GM12865 (cell line): ENCODE measurements at regions not wholly inside any gene's neighbourhood (a gene's known extent, or its start where the extent isn't known, plus 50 kb on each side); places are given as distances from the start of the nearest gene placed in this dataset.
"Not testable (repeated sequence)": the region's sequence is repeated elsewhere in the genome, so short reads cannot be mapped to it uniquely, and the experiment has no call there.

ENCODE experiments used
- DNase-seq: peaks from one replicate; pipeline ENCODE4 v3.0.0; 2010; ENCODE audit warnings: low read depth
- H3K4me3 ChIP-seq: 2 replicates; pipeline ENCODE4 v1.5.1; 2011; ENCODE audit warnings: mild to moderate bottlenecking, low read depth, low read length, control low read depth
- TF ChIP-seq, protein P1 (sequence below): IDR thresholded peaks from 2 replicates; pipeline ENCODE4 v1.5.1; 2011; ENCODE audit warnings: low read length, control low read depth, low read depth, inconsistent platforms; ENCODE audit not compliant: insufficient read depth; ENCODE audit errors: missing control alignments

DNA sequence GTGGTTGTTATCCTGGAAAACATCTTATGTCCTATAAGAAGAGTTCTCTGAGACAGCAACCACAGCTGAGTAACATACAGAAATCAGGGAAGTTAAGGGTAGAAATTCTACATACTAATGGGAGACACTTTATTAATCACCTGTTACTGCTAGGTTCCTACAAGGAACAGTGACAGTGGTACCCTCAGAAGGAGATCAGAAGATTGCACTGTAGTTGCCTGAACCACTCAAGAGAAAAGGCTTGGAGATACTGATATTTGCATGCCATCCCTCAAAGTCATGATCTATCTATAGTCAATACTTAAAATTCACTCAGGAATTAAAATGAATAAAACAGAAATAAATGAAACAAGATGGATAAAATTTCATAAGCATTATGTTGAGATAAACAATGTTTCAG lies 136.0 kb downstream of the LMLN start:
- no peak for DNase-seq
- TF ChIP-seq, protein P1, sequence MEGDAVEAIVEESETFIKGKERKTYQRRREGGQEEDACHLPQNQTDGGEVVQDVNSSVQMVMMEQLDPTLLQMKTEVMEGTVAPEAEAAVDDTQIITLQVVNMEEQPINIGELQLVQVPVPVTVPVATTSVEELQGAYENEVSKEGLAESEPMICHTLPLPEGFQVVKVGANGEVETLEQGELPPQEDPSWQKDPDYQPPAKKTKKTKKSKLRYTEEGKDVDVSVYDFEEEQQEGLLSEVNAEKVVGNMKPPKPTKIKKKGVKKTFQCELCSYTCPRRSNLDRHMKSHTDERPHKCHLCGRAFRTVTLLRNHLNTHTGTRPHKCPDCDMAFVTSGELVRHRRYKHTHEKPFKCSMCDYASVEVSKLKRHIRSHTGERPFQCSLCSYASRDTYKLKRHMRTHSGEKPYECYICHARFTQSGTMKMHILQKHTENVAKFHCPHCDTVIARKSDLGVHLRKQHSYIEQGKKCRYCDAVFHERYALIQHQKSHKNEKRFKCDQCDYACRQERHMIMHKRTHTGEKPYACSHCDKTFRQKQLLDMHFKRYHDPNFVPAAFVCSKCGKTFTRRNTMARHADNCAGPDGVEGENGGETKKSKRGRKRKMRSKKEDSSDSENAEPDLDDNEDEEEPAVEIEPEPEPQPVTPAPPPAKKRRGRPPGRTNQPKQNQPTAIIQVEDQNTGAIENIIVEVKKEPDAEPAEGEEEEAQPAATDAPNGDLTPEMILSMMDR, result no peak
- no peak overlapping the region for H3K4me3 ChIP-seq

DNA sequence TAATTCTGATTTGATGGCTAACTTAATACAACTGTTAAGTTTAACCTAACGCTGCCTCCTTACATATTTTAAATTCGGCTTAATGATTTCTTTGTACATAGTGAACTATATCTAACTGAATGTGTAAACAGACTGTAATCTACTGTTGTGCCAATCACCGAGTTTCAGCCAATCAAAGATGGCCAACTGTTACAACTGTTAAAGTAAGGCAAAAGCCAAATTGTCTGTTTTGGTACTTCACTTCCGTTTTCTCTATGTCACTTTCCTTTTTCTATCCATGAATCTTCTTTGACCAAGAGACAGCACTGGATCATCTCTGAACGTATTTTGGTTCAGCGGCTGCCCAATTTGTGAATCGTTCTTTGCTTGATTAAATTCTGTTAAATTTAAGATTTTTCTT lies 137.0 kb downstream of the LMLN start:
- no peak overlapping the region for H3K4me3 ChIP-seq
- DNase-seq, result no peak
- TF ChIP-seq, protein P1, result no peak

DNA sequence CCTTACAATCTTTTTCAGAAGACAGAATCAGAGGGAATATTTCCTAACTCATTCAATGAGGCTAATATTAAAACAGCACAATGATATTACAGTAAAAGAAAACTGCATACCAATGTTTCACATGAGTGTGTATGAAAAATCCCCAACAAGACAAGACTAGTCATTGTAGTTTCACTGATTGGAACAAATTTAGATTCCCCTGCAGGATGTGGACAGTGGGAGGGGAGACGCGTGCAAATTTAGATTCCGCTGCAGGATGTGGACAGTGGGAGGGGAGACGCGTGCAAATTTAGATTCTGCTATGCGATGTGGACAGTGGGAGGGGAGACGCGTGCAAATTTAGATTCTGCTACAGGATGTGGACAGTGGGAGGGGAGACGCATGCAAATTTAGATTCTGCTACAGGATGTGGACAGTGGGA lies 138.7 kb downstream of the LMLN start:
- not testable (repeated sequence) for DNase-seq, H3K4me3 ChIP-seq

DNA sequence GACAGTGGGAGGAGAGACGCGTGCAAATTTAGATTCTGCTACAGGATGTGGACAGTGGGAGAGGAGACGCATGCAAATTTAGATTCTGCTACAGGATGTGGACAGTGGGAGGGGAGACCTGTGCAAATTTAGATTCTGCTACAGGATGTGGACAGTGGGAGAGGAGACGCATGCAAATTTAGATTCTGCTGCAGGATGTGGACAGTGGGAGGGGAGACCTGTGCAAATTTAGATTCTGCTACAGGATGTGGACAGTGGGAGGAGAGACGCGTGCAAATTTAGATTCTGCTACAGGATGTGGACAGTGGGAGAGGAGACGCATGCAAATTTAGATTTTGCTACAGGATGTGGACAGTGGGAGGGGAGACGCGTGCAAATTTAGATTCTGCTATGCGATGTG lies 143.1 kb downstream of the LMLN start:
- not testable (repeated sequence) for DNase-seq, H3K4me3 ChIP-seq

DNA sequence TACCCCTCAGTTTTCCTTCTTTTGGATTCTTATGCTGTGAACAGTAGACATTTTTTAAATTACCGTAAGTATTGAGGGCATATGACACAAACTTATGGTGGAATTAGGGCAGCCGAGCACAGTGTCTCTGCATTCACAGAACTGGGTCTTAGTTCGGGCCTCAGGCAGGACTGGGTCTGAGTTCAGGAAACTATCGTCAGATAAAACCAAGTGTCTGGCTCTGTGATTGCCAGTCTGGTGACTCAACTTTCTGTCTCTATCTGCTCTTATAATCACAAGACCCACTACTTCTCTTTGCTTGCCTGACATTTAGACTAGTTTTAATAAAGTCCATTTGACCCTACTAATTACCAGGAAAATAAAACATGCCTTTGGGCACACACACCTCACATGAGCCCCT lies 146.2 kb downstream of the LMLN start:
- TF ChIP-seq, protein P1, result no peak
- H3K4me3 ChIP-seq, result no peak overlapping the region
- DNase-seq, result no peak

DNA sequence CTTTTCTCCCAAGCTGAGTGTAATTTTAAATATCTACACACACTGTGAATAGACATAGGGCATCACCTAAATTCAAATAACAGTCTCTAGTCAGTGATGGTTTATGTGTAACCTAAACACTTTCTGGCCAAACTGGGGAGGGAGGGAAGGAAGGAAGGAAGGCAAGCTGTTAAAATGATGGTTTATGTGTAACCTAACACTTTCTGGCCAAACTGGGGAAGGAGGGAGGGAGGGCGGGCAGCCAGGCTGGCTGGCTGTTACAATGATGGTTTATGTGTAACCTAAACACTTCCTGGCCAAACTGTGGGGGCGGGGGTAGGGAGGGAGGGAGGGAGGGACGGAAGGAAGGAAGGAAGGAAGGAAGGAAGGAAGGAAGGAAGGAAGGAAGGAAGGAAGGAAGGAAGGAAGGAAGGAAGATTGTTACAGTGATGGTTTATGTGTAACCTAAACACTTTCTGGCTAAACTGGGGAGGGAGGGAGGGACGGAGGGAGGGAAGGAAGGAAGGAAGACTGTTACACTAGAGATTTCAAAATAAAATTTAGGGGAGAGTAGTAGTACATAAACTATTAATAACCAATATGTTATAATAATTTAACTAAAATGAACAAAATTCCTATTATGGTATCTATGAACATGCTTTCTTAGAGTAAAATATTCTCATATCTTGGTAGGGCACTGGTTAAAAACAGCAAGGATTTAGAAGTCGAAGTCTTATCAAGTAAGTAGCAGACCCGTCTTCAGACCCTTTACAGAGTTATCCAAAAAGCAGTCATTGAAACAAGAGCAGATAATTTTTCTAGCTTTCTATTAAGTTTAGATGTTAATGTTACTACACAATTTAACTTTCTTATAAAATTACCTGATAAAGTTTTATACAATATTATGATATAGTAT lies 148.1 kb downstream of the LMLN start:
- H3K4me3 ChIP-seq, result no peak overlapping the region

DNA sequence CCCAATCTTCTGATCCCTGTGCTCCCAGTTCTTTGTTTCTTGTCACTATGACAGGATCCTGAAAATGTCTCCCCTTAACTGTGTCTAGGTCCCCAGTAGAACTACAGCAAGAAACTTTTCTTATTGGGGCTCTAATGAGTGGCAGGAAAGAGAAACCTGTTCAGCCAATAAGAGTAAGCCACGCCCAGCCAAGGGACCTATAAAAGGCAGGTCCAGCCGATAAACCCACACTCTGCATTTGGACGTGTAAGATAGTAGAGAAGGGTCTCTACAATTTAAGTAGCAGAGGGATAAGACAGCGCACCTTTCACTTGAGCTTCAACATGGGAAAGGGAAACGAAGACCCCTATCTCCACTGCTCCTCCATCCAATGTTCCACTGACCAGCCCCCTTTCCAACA lies 149.9 kb downstream of the LMLN start:
- H3K4me3 ChIP-seq, result no peak overlapping the region
- TF ChIP-seq, protein P1, result no peak
- no peak for DNase-seq

More for the DNA sequence above, 148.1 kb downstream of the LMLN start:
- DNase-seq, result no peak
- TF ChIP-seq, protein P1, result no peak

DNA sequence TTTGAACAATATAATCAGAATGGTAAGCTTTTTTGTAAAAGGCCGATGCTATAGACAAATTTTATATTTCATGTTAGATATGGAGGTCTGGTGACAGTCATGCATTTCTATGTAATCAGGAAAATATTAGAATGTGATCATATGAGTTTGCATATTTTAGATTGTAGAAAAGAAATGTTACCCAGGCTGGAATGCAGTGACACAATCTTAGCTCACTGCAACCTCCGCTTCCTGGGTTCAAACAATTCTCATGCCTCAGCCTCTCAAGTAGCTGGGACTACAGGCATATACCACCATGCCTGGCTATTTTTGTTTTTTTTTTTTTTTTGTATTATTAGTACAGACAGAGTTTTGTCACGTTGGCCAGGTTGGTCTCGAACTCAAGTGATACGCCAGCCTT lies 152.0 kb downstream of the LMLN start:
- DNase-seq, result no peak
- no peak overlapping the region for H3K4me3 ChIP-seq
- TF ChIP-seq, protein P1, result no peak
